ENCODE measurements at regions not wholly inside any gene's neighbourhood (a gene's known extent, or its start where the extent isn't known, plus 50 kb on each side); places are given as distances from the start of the nearest gene placed in this dataset.

- TF ChIP-seq CHD2 (IDR thresholded peaks at IDR 0.05; ENCODE audit: low read length): no peak
- TF ChIP-seq USF2 (IDR thresholded peaks at IDR 0.05; ENCODE audit: low read length): no peak
- TF ChIP-seq MAX (IDR thresholded peaks at IDR 0.05): no peak
- no peak for TF ChIP-seq BRCA1 (IDR thresholded peaks at IDR 0.05; ENCODE audit: low read depth, low read length)
- no peak for TF ChIP-seq SP4 (IDR thresholded peaks at IDR 0.05; ENCODE audit: low read length)
- TF ChIP-seq GTF2F1 (IDR thresholded peaks at IDR 0.05; ENCODE audit: borderline replicate concordance, low read depth, low read length): no peak
- TF ChIP-seq RBBP5 (IDR thresholded peaks at IDR 0.05; ENCODE audit: borderline replicate concordance, low read depth, low read length): no peak
- no peak for TF ChIP-seq GABPA (IDR thresholded peaks at IDR 0.05; ENCODE audit: borderline replicate concordance, insufficient read depth, low read length)
- TF ChIP-seq CTBP2 (IDR thresholded peaks at IDR 0.05; ENCODE audit: borderline replicate concordance, insufficient read depth, insufficient read length, low read length): no peak
- no peak for TF ChIP-seq SIRT6 (IDR thresholded peaks at IDR 0.05; ENCODE audit: low read length)
- no peak for TF ChIP-seq TAF1 (IDR thresholded peaks at IDR 0.05; ENCODE audit: low read depth, low read length)
These were observed 81.0 kb upstream of the FGF3 start (continued) for GRCh38 chr11:69899957-69900821.
